DND-41 (cell line): ENCODE measurements at regions not wholly inside any gene's neighbourhood (a gene's known extent, or its start where the extent isn't known, plus 50 kb on each side); places are given as distances from the start of the nearest gene placed in this dataset.

Experiments used
- CTCF ChIP-seq: IDR thresholded peaks from 2 replicates; pipeline ENCODE4 v1.5.1; 2012; ENCODE audit warnings: borderline replicate concordance, low read length, moderate library complexity, mild to moderate bottlenecking; ENCODE audit not compliant: poor library complexity, severe bottlenecking; ENCODE audit errors: extremely low read depth
- EZH2 ChIP-seq: IDR thresholded peaks from 3 replicates; pipeline ENCODE4 v1.6.1; 2012; ENCODE audit warnings: borderline replicate concordance, low read depth, mild to moderate bottlenecking, moderate library complexity, low read length, inconsistent platforms; ENCODE audit not compliant: severe bottlenecking

- TF ChIP-seq CTCF (no peak), EZH2 (no peak)
Measured at GRCh38 chr10:78286668-78287067, 253.0 kb downstream of the RPS24 start.
